NCI-H345 (cell line): ENCODE measurements at regions not wholly inside any gene's neighbourhood (a gene's known extent, or its start where the extent isn't known, plus 50 kb on each side); places are given as distances from the start of the nearest gene placed in this dataset.
"Not testable (repeated sequence)": the region's sequence is repeated elsewhere in the genome, so short reads cannot be mapped to it uniquely, and the experiment has no call there.

Source experiments
- DNase-seq: peaks from one replicate; lab custom pipeline; 2025; lab: John Stamatoyannopoulos, UW

DNA sequence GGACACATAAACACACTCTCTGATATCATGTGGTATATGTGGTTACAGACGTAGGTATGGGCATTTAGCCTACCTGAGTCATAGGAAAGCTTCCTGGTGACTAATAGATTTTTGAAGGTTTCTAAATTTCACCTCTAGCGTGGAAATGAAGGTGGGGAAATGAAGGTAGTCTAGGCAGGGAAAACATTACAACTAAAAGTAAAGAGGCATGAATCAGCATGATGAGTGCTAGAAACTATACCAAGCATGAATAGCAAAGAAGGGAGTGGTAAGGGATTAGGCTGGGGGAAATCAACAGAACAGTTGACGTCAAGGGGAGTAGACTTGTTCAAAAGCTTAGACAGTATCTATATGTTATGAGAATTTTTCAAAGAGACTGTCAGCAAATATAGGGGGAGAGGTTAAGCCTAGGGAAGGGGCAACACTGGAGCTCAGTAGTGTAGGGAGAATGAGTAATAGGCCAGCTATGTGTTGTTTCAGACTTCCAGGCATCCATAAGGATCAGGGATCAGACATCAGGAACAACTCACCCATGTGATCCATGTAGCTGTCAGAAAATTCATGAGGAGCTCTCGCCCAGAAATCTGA is 279.3 kb upstream of the DIPK2B start:
- DNase-seq = no peak

DNA sequence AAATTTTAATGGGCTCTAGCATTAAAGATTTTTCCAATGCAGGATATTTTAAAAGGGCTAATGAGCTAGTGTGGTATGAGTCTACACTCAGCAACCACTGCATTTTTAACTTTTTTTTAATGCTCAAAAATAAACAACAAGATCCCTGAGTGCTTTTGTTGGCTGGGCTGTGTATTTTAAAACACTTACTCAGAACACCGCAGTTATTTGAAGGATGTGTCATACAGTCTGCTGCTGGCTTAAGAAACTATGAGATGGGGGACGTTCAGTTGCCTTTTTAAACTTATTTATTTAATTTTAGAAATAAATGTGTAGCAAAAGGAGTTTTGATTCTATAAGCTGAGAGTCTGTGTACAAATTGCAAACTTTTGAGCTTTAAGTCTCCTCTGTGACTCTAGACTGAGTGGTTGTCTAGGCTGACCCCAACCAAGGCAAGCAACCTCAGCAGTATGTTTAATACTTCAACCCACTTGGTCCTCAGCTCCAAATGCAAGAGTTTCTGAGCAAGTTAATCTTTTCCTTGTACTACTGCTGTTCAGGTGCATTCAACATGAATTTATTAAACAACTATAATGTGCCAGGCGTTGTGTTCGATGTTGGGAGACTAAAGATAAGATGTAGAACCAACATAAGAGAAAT is 278.6 kb upstream of the DIPK2B start:
- DNase-seq = no peak

DNA sequence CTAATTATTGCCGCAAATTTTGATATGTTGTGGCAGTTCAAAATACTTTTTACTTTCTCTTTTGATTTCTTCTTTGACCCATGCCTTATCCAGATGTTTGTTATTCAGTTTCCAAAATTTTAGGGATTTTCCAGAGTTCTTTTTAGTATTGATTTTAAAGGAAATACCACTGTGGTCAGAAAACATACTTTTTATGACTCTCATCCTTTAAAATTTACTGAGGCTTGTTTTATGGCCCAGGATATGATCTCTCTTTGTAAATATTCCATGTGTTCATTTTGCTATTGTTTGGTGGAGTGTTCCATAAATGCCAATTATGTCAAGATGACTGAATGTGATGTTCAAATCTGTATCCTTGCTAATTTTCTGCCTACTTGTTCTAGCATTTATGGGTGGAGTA is 272.3 kb upstream of the DIPK2B start:
- DNase-seq = no peak

DNA sequence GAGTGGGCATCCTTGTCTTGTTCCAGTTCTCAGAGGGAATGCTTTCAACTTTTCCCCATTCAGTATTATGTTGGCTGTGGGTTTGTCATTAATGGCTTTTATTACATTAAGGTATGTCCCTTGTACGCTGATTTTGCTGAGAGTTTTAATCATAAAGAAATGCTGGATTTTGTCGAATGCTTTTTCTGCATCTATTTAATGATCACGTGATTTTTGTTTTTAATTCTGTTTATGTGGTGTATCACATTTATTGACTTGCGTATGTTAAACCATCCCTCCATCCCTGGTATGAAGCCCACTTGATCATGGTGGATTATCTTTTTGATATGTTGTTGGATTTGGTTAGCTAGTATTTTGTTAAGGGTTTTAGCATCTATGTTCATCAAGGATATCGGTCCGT is 266.9 kb upstream of the DIPK2B start:
- not testable (repeated sequence) for DNase-seq

DNA sequence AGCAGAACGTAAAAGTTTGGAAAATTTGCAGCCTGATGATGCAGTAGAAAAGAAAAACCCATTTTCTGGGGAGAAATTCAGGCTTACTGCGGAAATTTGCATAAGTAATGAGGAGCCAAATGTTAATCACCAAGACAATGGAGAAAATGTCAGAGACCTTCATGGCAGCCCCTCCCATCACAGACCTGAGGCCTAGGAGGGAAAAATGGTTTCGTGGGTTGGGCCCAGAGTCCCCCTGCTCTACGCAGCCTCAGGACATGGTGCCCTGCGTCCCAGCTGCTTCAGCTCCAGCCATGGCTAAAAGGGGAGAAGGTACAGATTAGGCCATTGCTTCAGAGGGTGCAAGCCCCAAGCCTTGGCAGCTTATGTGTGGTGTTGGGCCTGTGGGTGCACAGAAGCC is 255.1 kb upstream of the DIPK2B start:
- DNase-seq = not testable (repeated sequence)

DNA sequence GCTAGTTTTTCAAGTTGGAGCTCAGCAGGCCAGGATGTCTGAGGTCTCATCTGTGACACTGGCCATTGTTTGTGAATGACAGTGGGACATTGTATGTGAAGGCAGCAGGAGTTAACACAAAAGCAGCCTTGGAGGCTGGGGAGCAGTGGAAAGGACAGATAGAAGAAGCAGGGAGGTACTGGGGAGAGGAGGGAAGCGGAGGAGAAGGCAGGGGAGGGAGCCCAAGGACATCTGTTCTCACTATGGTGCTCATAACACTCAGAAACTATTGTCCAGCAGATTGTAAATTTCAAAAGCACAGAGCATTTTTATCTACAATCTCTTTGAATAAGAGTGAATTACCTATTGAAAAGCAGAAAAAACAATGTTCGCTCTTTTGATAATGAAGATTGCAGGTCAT is 253.6 kb upstream of the DIPK2B start:
- no peak for DNase-seq

DNA sequence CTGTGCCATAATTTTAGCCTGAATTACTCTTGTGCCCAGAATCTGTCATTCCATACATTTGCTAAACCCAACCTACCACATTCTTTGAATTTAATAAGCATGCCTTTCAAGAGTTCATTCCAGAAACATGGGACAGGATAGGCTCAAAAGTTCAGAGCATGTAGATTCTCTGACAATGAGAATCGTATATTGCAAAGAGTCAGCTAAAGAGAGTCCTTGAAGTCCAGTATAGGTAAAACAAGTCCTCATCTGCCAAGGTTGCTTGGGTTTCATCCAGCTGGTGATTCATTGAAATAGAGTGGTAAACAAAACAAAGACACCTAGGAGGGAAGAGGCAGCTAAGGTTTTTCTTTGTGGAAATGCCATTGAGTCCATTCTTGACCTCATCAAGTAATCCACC is 249.3 kb upstream of the DIPK2B start:
- peak; percentile 10 for DNase-seq

DNA sequence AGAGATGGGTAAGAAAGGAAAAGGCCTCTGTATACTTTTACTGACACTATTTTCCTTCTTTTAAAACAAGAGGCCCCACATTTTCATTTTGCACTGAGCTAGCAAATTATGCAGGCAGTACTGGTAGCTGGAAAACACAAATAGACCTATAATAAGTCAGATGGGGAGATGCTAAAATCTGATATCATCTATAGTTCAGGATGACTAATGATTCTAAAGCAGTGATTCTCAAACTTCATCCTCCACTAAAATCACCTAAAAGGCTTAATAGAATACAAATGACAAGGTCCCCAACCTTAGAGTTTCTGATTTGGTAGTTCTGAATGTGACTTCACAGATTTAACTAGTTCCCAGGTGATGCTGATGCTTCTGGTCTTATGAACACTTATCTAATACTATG is 247.3 kb upstream of the DIPK2B start:
- DNase-seq = no peak

DNA sequence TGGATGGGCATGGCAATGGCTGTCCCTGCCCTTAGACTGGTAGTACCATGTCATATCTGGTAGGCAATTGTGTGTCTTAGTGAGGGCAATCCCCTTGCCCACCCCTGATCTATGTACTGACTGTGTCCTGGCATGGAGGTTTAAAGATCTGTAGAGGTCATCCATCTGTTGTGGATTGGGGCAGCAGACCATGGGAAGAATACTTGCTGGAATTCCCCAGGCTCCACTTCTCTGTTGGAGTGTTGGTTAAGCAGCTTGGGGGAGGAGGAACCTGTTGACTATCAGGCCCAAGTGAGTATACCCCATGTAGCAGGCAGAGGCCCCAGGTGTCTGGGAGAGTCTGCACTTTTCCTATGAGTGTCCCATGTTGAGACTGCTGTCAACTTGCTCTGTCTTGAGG is 246.7 kb upstream of the DIPK2B start:
- DNase-seq = no peak

DNA sequence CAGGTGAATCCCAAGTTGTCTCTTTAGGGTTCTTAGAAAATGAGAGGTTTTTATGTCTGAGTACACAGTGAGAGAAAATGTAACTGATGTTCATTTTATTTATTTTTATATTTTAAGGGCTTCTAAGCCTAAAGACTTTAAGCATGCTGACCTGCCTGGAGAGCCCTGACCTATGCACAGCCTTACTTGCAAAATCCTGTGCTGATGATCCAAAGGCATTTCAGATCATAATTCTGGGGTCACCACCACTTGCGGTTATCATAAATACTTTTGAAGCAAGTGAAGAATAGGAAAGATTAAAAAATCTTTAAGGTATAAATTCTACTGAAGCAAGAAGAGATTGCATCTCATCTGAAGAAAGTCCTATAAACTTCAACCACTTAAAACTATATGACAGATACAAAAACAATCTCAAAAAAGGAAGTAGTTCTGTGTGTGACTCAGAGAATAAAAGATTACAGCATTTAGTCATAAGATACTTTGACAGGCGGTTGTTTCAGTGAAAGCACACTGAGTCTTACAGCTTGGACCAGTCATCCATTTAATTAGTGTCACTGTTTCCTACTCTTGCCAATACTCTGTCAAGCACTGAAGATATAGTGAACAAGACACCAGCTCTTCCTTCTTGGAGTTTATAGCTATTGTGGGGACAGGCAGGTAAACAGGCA is 245.2 kb upstream of the DIPK2B start:
- no peak for DNase-seq

DNA sequence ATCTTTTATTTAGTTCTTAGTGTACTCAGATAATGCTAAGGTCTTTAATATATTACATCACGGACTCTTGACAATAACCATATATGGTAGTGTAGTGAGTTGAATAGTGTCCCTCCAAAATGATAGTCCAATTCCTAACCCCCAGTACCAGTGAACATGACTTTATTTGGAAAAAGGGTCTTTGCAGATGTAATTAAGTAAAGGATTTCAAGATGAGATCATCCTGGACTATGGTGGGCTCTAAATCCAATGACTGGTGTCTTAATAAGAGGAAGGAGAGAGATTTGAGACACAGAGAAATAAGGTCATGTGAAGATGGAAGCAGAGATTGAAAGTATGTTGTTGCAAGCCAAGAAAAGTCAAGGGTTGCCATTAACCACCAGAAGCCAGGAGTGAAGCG is 236.5 kb upstream of the DIPK2B start:
- DNase-seq = no peak

DNA sequence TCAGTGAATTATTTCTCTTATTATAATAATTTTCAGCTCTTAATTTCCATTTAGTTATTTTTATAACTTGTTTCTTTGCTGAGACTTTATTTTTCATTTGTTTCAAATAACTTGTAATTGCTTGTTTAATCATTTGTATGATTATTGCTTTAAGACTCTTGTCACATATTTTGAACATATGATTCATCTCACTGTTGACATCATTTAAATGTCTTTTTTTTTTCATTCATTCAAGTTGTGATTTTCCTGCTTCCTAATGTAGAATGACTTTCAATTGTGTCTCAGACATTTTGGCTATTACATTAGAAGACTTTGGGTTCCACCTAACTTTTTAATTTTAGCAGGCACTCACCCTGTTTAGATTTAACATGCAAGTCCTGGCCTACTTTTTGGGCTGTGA is 234.8 kb upstream of the DIPK2B start:
- no peak for DNase-seq

DNA sequence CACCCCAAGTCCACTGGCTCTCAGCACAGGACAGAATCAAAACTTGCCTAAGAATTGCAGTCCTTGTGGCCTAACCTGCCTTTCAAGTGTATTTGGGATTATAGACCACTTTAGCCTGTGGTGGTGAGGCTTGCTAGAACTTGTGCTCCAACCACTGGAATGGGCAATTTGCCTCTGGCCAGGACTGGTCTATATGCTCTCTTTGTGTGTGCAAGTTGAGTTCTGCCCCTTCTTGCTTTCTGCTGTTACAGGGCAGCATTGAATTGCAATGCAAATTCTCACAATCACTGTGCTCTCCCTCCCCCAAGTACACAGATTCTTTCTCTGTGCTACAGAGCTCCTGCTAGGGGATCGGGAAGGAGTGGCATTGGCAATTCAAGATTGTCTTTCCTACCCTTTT is 233.6 kb upstream of the DIPK2B start:
- no peak for DNase-seq

DNA sequence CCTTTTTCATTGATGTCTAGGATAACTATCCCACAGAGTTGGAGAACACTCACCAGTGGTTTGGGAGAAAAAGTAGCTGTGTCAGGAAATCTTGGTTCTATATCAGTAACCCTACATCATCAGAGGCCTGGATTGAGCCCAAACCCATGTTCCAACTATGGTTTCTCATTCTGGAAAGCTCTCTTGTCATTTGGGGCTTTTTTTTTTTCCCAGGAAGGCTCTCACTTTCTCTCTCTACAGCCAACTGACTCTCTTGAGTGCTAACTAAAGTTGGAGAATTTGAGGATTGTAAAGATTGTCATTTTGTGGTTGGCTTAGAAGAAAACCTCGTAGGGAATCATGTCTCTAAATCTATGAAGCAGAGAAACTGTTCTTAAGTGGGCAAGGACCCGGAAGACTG is 228.2 kb upstream of the DIPK2B start:
- no peak for DNase-seq

DNA sequence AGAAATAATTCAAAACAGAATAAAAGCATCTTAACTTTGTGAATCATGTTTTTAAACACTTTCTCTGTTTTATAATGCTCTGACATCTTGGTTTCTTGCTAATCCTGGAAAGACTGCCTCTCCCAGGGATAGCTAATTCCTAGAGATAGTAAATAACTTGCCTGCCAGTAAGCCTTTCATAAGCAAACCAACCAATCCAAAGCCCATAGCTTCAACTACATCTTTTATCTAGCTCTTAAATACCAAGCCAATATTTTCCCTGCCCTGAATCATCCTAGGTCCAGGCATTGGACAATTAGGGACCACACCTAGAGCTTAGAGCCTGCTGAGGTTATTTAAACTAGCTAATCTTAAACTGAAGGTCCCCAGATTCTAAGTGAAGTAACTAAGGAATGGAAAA is 223.7 kb upstream of the DIPK2B start:
- DNase-seq = no peak

DNA sequence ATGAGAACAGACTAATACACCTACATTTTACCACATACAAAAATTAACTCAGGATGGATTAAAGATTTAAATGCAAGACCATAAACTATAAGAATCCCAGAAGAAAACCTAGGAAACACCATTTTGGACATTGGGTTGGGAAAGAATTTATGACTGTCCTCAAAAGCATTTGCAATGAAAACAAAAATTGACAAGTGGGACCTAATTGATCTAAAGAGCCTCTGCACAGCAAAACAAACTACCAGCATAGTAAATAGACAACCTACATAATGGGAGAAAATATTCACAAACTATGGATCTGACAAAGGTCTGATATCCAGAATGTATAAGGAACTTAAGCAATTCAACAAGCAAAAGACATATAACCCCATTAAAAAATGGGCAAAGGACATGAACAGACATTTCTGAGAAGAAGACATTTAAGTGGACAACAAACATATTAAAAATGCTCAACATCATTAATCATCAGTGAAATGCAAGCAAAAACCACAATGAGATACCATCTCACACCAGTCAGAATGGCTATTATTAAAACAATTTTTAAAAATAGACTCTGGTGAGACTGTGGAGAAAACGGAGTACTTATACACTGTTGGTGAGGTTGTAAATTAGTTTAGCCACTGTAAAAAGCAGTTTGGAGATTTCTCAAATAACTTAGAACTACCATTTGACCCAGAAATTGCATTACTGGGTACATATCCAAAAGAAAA is 221.7 kb upstream of the DIPK2B start:
- DNase-seq = no peak

DNA sequence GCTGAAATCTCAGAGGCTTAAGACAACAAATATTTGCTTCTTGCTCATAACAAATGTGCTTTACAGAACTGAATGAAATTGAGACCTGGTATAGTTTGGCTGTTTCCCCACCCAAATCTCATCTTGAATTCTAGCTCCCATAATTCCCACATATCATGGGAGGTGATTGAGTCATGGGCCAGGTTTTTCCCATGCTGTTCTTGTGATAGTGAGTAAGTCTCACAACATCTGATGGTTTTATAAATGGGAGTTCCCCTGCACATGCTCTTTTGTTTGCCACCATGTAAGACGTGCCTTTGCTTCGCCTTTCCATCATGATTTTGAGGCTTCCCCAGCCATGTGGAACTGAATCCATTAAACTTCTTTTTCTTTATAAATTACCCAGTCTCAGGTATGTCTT is 221.1 kb upstream of the DIPK2B start:
- no peak for DNase-seq

DNA sequence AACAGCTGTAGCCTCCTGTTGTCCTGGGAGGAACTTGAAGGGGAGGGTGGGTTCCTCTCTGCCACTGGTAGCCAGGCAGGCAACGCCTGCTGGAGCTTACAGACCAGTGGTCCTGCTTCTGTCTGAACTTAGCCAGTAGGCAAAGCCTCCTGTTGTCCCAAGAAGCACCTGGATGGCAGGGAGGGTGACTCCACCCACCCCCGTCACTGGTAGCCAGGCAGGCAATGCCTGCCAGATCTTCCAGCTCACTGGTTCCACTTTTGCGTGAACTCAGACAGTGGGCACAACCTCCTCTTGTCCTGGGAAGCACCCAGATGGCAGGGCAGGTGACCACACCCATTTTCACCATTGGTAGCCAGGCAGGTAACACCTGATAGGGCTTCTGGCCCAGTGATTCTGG is 203.5 kb upstream of the DIPK2B start:
- no peak for DNase-seq

DNA sequence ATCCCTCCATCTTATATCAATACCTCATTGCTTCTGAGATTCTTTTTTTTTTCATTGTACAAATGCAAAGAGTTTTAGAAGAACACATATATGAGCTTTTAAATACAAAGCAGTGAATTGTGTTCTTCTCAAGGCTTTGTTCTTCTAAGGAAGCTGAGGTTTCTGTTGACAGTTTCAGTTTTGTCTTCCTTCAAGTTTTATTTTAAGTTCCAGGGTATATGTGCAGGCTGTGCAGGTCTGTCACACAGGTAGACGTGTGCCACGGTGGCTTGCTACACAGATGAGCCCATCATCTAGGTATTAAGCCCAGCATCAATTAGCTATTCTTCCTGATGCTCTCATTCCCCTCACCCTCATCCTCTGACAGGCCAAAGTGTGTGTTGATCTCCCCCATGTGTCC is 201.2 kb upstream of the DIPK2B start:
- DNase-seq = no peak

DNA sequence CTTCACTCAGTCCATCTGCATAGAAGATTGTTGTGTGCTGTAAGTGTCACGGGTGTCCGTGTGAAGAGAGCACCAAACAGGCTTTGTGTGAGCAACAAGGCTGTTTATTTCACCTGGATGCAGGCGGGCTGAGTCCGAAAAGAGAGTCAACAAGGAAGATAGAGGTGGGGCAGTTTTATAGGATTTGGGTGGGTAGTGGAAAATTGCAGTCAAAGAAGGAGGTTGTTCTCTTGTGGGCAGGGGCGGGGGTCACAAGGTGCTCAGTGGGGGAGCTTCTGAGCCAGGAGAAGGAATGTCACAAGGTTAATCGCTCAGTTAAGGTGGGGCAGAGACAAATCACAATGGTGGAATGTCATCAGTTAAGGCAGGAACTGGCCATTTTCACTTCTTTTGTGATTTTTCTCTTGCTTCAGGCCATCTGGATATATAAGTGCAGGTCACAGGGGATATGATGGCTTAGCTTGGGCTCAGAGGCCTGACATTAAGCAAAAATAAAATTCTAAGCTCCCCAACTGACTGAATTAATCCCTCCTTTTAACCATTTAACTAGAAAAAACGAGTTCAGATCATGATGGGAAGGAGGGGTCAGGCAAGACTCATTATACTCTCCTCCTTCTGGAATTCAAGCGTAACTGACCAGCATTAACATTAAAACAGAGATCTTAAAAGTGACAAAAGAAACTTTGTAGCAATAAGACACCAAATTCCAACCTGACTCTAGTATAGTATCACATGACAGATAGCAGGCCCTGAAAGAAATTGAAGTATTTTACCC is 200.5 kb upstream of the DIPK2B start:
- DNase-seq = not testable (repeated sequence)

DNA sequence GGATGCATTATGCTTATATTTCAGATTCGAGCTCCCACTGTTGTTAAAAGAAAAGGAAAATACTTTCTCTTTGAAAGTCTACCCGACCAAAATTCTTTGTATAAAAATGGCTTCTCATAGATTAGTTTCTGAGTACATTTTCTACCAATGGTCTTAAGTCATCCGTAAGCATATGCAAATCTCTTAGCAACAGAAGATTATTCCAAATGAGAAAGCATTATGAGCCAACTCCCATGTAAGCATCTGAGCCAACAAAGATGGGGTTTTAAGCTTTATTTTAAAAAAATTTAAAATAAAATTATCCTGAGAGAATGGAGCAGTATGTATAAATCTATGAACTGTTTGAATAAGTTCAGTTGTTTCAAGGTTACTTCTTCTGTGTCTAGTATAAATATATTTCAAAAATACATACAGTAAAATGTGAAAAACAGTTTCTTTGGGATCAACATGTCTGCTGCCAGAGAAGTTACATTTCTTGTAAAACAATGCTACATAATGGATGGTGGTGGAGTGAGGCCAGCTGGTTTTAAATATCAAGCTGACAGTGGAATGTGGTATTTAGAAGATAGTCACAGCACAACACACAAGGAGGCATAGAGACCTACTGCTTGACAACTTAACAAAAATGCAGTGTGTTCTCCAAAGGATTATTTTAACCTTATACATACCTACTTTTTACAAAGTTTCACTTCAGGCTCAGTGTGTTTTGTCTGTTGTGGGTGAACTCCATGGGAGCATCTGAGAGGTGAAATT is 199.5 kb upstream of the DIPK2B start:
- DNase-seq = no peak

DNA sequence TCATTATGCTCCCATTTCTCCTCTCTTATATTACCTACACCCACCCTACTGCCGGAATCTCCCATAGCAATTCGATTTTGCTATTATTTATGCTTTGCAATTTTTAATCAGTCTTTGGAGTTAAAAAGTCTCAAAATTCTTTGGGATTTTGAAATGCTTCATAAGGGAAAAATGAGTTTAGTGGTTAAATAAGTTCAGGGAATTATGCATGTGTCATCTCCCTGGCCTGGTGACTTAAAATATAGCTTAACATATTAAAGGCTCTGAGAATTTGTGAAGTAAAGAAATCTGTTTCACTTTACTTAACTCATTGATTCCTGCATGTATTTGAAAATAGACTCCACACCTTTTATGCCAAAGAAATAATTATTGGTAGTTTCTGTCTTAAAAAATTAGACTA is 185.1 kb upstream of the DIPK2B start:
- no peak for DNase-seq
